PC-9 (cell line): ENCODE measurements at regions not wholly inside any gene's neighbourhood (a gene's known extent, or its start where the extent isn't known, plus 50 kb on each side); places are given as distances from the start of the nearest gene placed in this dataset.

Experiments
- EZH2 ChIP-seq: fragments of 200-600 bp; sonication (generic); IDR thresholded peaks from 2 replicates; pipeline ENCODE4 v1.8.0; 2017; ENCODE audit warnings: antibody characterized with exemption, low read depth
- TF ChIP-seq, protein P1 (sequence below): fragments of 200-600 bp; sonication (generic); conservative IDR thresholded peaks from 2 replicates; pipeline ENCODE4 v1.6.1; 2017; ENCODE audit warnings: mixed run types, antibody characterized with exemption, mild to moderate bottlenecking, moderate library complexity

DNA sequence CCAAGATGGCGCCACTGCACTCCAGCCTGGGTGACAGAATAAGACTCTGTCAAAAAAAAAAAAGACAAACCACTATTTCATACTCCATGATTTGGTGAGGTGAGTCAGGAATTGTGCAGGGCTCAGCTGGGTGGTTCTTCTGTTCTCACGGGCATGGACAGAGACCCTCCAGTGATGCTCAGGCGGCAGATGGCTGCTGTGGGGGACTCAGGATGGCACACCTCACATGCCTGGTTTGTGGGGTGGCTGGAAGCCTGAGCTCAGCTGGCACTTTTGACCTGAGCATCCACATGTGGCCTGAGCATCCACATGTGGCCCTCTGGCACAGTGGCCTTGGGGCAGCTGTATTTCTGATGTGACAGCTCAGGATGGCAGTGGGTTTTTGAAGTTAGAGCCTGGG is 217.2 kb downstream of the IRX2 start:
- TF ChIP-seq, protein P1, sequence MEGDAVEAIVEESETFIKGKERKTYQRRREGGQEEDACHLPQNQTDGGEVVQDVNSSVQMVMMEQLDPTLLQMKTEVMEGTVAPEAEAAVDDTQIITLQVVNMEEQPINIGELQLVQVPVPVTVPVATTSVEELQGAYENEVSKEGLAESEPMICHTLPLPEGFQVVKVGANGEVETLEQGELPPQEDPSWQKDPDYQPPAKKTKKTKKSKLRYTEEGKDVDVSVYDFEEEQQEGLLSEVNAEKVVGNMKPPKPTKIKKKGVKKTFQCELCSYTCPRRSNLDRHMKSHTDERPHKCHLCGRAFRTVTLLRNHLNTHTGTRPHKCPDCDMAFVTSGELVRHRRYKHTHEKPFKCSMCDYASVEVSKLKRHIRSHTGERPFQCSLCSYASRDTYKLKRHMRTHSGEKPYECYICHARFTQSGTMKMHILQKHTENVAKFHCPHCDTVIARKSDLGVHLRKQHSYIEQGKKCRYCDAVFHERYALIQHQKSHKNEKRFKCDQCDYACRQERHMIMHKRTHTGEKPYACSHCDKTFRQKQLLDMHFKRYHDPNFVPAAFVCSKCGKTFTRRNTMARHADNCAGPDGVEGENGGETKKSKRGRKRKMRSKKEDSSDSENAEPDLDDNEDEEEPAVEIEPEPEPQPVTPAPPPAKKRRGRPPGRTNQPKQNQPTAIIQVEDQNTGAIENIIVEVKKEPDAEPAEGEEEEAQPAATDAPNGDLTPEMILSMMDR, result no peak
- TF ChIP-seq EZH2, result no peak
